Smooth muscle cell (in vitro differentiated cells): ENCODE measurements at regions not wholly inside any gene's neighbourhood (a gene's known extent, or its start where the extent isn't known, plus 50 kb on each side); places are given as distances from the start of the nearest gene placed in this dataset.

Experiments used
- DNase-seq: peaks from one replicate; lab custom pipeline; 2025; ENCODE audit not compliant: unreplicated experiment; lab: John Stamatoyannopoulos, UW
- H2AFZ ChIP-seq: fragments of 200-600 bp; sonication (generic); 2 replicates; pipeline ENCODE4 v1.6.0; 2016; ENCODE audit warnings: antibody characterized with exemption, low read depth, mild to moderate bottlenecking
- H3F3A ChIP-seq: fragments of 200-600 bp; sonication (generic); 2 replicates; pipeline ENCODE4 v1.6.0; 2017; ENCODE audit warnings: antibody characterized with exemption, low read depth
- H3K27ac ChIP-seq: fragments of 200-600 bp; sonication (generic); 2 replicates; pipeline ENCODE4 v1.5.1; 2016; ENCODE audit warnings: low read depth, mild to moderate bottlenecking
- H3K27me3 ChIP-seq: fragments of 200-600 bp; sonication (generic); 2 replicates; pipeline ENCODE4 v1.6.1; 2016; ENCODE audit warnings: low read depth, mild to moderate bottlenecking
- H3K36me3 ChIP-seq: fragments of 200-600 bp; sonication (generic); 2 replicates; pipeline ENCODE4 v1.5.1; 2016; ENCODE audit warnings: low read depth
- H3K4me1 ChIP-seq: fragments of 200-600 bp; sonication (generic); 2 replicates; pipeline ENCODE4 v1.5.1; 2016; ENCODE audit warnings: low read depth
- H3K4me2 ChIP-seq: fragments of 200-600 bp; sonication (generic); 2 replicates; pipeline ENCODE4 v1.6.0; 2016; ENCODE audit warnings: mild to moderate bottlenecking
- H3K4me3 ChIP-seq: fragments of 200-600 bp; sonication (generic); 2 replicates; pipeline ENCODE4 v1.5.1; 2016; ENCODE audit warnings: mild to moderate bottlenecking
- H3K79me2 ChIP-seq: fragments of 200-600 bp; sonication (generic); 2 replicates; pipeline ENCODE4 v1.6.0; 2016; ENCODE audit warnings: low read depth, mild to moderate bottlenecking
- H3K9ac ChIP-seq: fragments of 200-600 bp; sonication (generic); 2 replicates; pipeline ENCODE4 v1.6.0; 2016; ENCODE audit warnings: low read depth
- H3K9me3 ChIP-seq: fragments of 200-600 bp; sonication (generic); replicated peaks from 2 replicates; pipeline ENCODE4 v1.5.1; 2016; ENCODE audit warnings: low read depth
- H4K20me1 ChIP-seq: fragments of 200-600 bp; sonication (generic); 2 replicates; pipeline ENCODE4 v1.6.0; 2016; ENCODE audit warnings: low read depth
- CTCF ChIP-seq: fragments of 200-600 bp; sonication (generic); IDR thresholded peaks from 2 replicates; pipeline ENCODE4 v1.5.1; 2017; ENCODE audit warnings: borderline replicate concordance, mild to moderate bottlenecking, antibody characterized with exemption; ENCODE audit not compliant: insufficient read depth, poor library complexity, severe bottlenecking
- WGBS: methylation state at CpG from one replicate; pipeline ENCODE4 v1.1.7; 2016; ENCODE audit warnings: low lambda C conversion rate; 5-methylcytosine and 5-hydroxymethylcytosine counted together

- Histone ChIP-seq H3K79me2 (no peaks in the 10 kb centered on the region), H3K27me3 (no peaks in the 10 kb centered on the region), H3K27ac (no peak overlapping the region), H3K9ac (no peak overlapping the region), H3K36me3 (no peaks in the 10 kb centered on the region), H3K4me3 (no peak overlapping the region), H3F3A (no peaks in the 10 kb centered on the region), H3K9me3 (no peaks in the 10 kb centered on the region), H3K4me2 (no peak overlapping the region), H2AFZ (no peak overlapping the region), H3K4me1 (no peaks in the 10 kb centered on the region), H4K20me1 (no peaks in the 10 kb centered on the region)
- 85% methylated on average over 2 of the region's 2 CpGs for WGBS
- DNase-seq, result no peak
- no peak for TF ChIP-seq CTCF
These were observed 415.5 kb upstream of the SORCS1 start for GRCh38 chr10:107579970-107580369.

GRCh38 chr10:107577221-107577620 lies 412.7 kb upstream of the SORCS1 start:
- TF ChIP-seq CTCF, result no peak
- Histone ChIP-seq H3K4me2 (no peak overlapping the region), H3K9ac (no peak overlapping the region), H3K4me3 (no peak overlapping the region), H3K27me3 (no peaks in the 10 kb centered on the region), H3K9me3 (no peaks in the 10 kb centered on the region), H3F3A (no peaks in the 10 kb centered on the region), H3K27ac (no peak overlapping the region), H3K36me3 (no peaks in the 10 kb centered on the region), H4K20me1 (no peaks in the 10 kb centered on the region), H3K4me1 (no peaks in the 10 kb centered on the region), H3K79me2 (no peaks in the 10 kb centered on the region), H2AFZ (no peak overlapping the region)
- no peak for DNase-seq
- WGBS, result 37% methylated on average over 2 of the region's 2 CpGs

- Histone ChIP-seq H3K27me3 (no peaks in the 10 kb centered on the region), H3K4me2 (no peak overlapping the region), H3K79me2 (no peaks in the 10 kb centered on the region), H2AFZ (no peak overlapping the region), H3K27ac (no peak overlapping the region), H3F3A (no peaks in the 10 kb centered on the region), H3K4me3 (no peak overlapping the region), H3K9me3 (no peaks in the 10 kb centered on the region), H3K36me3 (no peaks in the 10 kb centered on the region), H4K20me1 (no peaks in the 10 kb centered on the region), H3K9ac (no peak overlapping the region), H3K4me1 (no peaks in the 10 kb centered on the region)
- DNase-seq, result no peak
- 65% methylated on average over 2 of the region's 2 CpGs for WGBS
- TF ChIP-seq CTCF, result no peak
These were observed 412.2 kb upstream of the SORCS1 start for GRCh38 chr10:107576746-107577145.

- no peaks in the 10 kb centered on the region for H3K36me3 ChIP-seq
- H3K27ac ChIP-seq, result no peak overlapping the region
- H3K4me1 ChIP-seq, result no peaks in the 10 kb centered on the region
- no peak overlapping the region for H2AFZ ChIP-seq
- DNase-seq, result no peak
- no peaks in the 10 kb centered on the region for H3F3A ChIP-seq
- no peaks in the 10 kb centered on the region for H3K79me2 ChIP-seq
- H4K20me1 ChIP-seq, result no peaks in the 10 kb centered on the region
- no peaks in the 10 kb centered on the region for H3K27me3 ChIP-seq
- H3K9ac ChIP-seq, result no peak overlapping the region
- no peaks in the 10 kb centered on the region for H3K9me3 ChIP-seq
- H3K4me2 ChIP-seq, result no peak overlapping the region
- TF ChIP-seq CTCF, result no peak
- H3K4me3 ChIP-seq, result no peak overlapping the region
These were observed 400.5 kb upstream of the SORCS1 start for GRCh38 chr10:107565014-107565413.
